Heart right ventricle (tissue), 16 donors: ENCODE measurements at regions not wholly inside any gene's neighbourhood (a gene's known extent, or its start where the extent isn't known, plus 50 kb on each side); places are given as distances from the start of the nearest gene placed in this dataset.

Experiments used
- ATAC-seq, 8 donors: fragments of 200-7000 bp; cut with Tn5 transposase; one replicate each; pipeline ENCODE4 v1.9.1; 2020; ENCODE audit warnings: mild to moderate bottlenecking in 8 of 8, moderate library complexity in 8 of 8, moderate number of reproducible peaks in 1 of 8
- DNase-seq, 2 donors: peaks; one replicate each; pipeline ENCODE4 v3.0.0-alpha.2; 2020
- H3K27ac ChIP-seq, 10 donors: fragments of 200-600 bp; sonication (generic) in 2 of 10; one replicate each; pipeline versions ENCODE4 v1.5.0 to v1.8.0; 2020 to 2022; ENCODE audit warnings: mild to moderate bottlenecking in 3 of 10
- H3K27me3 ChIP-seq, 7 donors: fragments of 200-600 bp; one replicate each; pipeline ENCODE4 v1.8.0; 2021 to 2022; ENCODE audit warnings: mild to moderate bottlenecking in 2 of 7
- H3K36me3 ChIP-seq, 9 donors: fragments of 200-600 bp; sonication (generic) in 1 of 9; one replicate each; pipeline versions ENCODE4 v1.5.0 to v1.8.0; 2020 to 2022; ENCODE audit warnings: mild to moderate bottlenecking in 2 of 9
- H3K4me1 ChIP-seq, 9 donors: fragments of 200-600 bp; sonication (generic) in 1 of 9; one replicate each; pipeline versions ENCODE4 v1.5.0 to v1.8.0; 2020 to 2022; ENCODE audit warnings: mild to moderate bottlenecking in 4 of 9
- H3K4me3 ChIP-seq, 10 donors: fragments of 200-600 bp; sonication (generic) in 2 of 10; one replicate each; pipeline versions ENCODE4 v1.5.0 to v1.8.0; 2020 to 2022; ENCODE audit warnings: mild to moderate bottlenecking in 7 of 10, moderate library complexity in 2 of 10
- H3K9me3 ChIP-seq, 11 donors: fragments of 200-600 bp in 10 of 11; sonication (generic) in 2 of 11; one replicate each; pipeline versions ENCODE4 v1.5.0 to v1.8.0; 2013 to 2022; ENCODE audit warnings: mild to moderate bottlenecking in 2 of 11, control low read depth in 1 of 11, moderate library complexity in 1 of 11
- CTCF ChIP-seq, 9 donors: fragments of 200-600 bp; sonication (generic) in 2 of 9; IDR thresholded peaks; one replicate each; pipeline versions ENCODE4 v1.5.0 to v1.8.0; 2021 to 2022; ENCODE audit warnings: antibody characterized with exemption in 9 of 9, mild to moderate bottlenecking in 5 of 9, moderate library complexity in 1 of 9
- WGBS, 2 donors: extraction: QIAGEN DNeasy Blood & Tissue Kit; methylation state at CpG; one replicate each; pipeline ENCODE4 v1.1.7; 2013; ENCODE audit warnings: inconsistent platforms in 1 of 2; 5-methylcytosine and 5-hydroxymethylcytosine counted together
- intact Hi-C, 10 donors: fragments of 100-400 bp; cut with DNase I; formaldehyde crosslinking; loops; one replicate each; pipeline versions ENCODE4 v1.11.1 to v1.14.2; 2022
- donor health status: Arrhythmogenic right ventricular cardiomyopathy.
- donor health status: ischemic (EF 13 %, LVEDD 7.1; RV severe dilation, severe dysfunction).
- donor health status: healthy with polysubstance abuse.
- donor health status: DM: no; HTN: yes; CAD: no.
- donor health status: DM: no; HTN: no; CAD: no.
- donor health status: ischemic (EF 25% LVEDD 6.9; RV normal size, moderate dysfunction).
- donor health status: ischemic (EF 25% LVEDD 5.7; RV mildly dilated, moderate dysfunction).
- donor health status: healthy.
- donor health status: DM: yes; HTN: yes; CAD: no.
- donor health status: Ischemic cardiomyopathy.
- donor health status: ischemic (EF 35%, LVEDD 5.7; RV mildly dilated, moderate dysfunction).
- donor health status: nonischemic (EF 11% LVEDD 7.7; RV severe dilation, severe dysfunction).
- donor health status: DM: yes; HTN: yes; CAD: no.
- donor health status: PGD.
- donor health status: ischemic (EF 29% LVEDD 5.4; RV normal size, mild dysfunction).
- donor health status: nonischemic (EF 23%, LVEDD 6.1; RV moderate dilation, normal function).

- H3K4me3 ChIP-seq, result no peak overlapping the region
- DNase-seq, result no peak
- no peak overlapping the region for H3K27ac ChIP-seq
- H3K36me3 ChIP-seq, result no peaks in the 10 kb centered on the region
- intact Hi-C loops, result no loop called here
- TF ChIP-seq CTCF (IDR thresholded peaks at IDR 0.05), result no peak
- H3K4me1 ChIP-seq, result peaks cover 0 to 8% (median 0%) of the 10 kb centered on the region in 9 donors
- no peaks in the 10 kb centered on the region for H3K27me3 ChIP-seq
- H3K9me3 ChIP-seq, result no peaks in the 10 kb centered on the region
- WGBS, 2 donors, result 79 to 81% methylated on average over 6 of the region's 6 CpGs
- ATAC-seq, result no peak
These were observed 64.7 kb upstream of the EXOC1L start for GRCh38 chr4:55754754-55755350.

GRCh38 chr4:55756208-55756607 lies 63.4 kb upstream of the EXOC1L start:
- ATAC-seq, result no peak
- intact Hi-C loops, result no loop called here
- Histone ChIP-seq H3K4me1 (peaks cover 0 to 8% (median 0%) of the 10 kb centered on the region in 9 donors), H3K4me3 (no peak overlapping the region), H3K27ac (no peak overlapping the region), H3K36me3 (no peaks in the 10 kb centered on the region), H3K27me3 (no peaks in the 10 kb centered on the region), H3K9me3 (no peaks in the 10 kb centered on the region)
- 97 to 99% methylated on average over 3 of the region's 3 CpGs for WGBS, 2 donors
- DNase-seq, result no peak
- TF ChIP-seq CTCF (IDR thresholded peaks at IDR 0.05), result no peak

GRCh38 chr4:55757356-55757952 lies 62.1 kb upstream of the EXOC1L start:
- no peak for DNase-seq
- Histone ChIP-seq H3K4me1 (peaks cover 0 to 8% (median 0%) of the 10 kb centered on the region in 9 donors), H3K9me3 (no peaks in the 10 kb centered on the region), H3K36me3 (no peaks in the 10 kb centered on the region), H3K27me3 (no peaks in the 10 kb centered on the region), H3K27ac (no peak overlapping the region), H3K4me3 (no peak overlapping the region)
- intact Hi-C loops, result no loop called here
- ATAC-seq, result no peak
- TF ChIP-seq CTCF (IDR thresholded peaks at IDR 0.05), result no peak

GRCh38 chr4:55758066-55758465 lies 61.5 kb upstream of the EXOC1L start:
- DNase-seq (no peak), ATAC-seq (no peak)
- WGBS, 2 donors, result 55 to 68% methylated on average over 2 of the region's 2 CpGs
- no peaks in the 10 kb centered on the region for H3K27me3 ChIP-seq
- no peaks in the 10 kb centered on the region for H3K9me3 ChIP-seq
- intact Hi-C loops, result no loop called here
- H3K27ac ChIP-seq, result no peak overlapping the region
- H3K4me3 ChIP-seq, result no peak overlapping the region
- no peak for TF ChIP-seq CTCF (IDR thresholded peaks at IDR 0.05)
- H3K36me3 ChIP-seq, result no peaks in the 10 kb centered on the region
- H3K4me1 ChIP-seq, result peaks cover 0 to 8% (median 0%) of the 10 kb centered on the region in 9 donors
